Mucosa of descending colon (tissue), 3 donors: ENCODE measurements at regions not wholly inside any gene's neighbourhood (a gene's known extent, or its start where the extent isn't known, plus 50 kb on each side); places are given as distances from the start of the nearest gene placed in this dataset.
A peak's percentile ranks its signal among the peaks of the same experiment; 100 is the strongest.

ENCODE experiments used
- ATAC-seq: fragments of 200-7000 bp; cut with Tn5 transposase; one replicate; pipeline ENCODE4 v1.9.1; 2020; ENCODE audit warnings: mild to moderate bottlenecking, moderate library complexity
- DNase-seq, 3 donors: peaks; one replicate each; pipeline ENCODE4 v3.0.0-alpha.2; 2020
- H3K36me3 ChIP-seq: fragments of 200-600 bp; one replicate; pipeline ENCODE4 v1.8.0; 2021; ENCODE audit warnings: low read depth, mild to moderate bottlenecking
- H3K4me1 ChIP-seq: fragments of 200-600 bp; one replicate; pipeline ENCODE4 v1.8.0; 2021; ENCODE audit warnings: low read depth, mild to moderate bottlenecking
- H3K4me3 ChIP-seq: fragments of 200-600 bp; one replicate; pipeline ENCODE4 v1.8.0; 2021; ENCODE audit warnings: mild to moderate bottlenecking
- H3K9me3 ChIP-seq: fragments of 200-600 bp; one replicate; pipeline ENCODE4 v1.8.0; 2021; ENCODE audit warnings: mild to moderate bottlenecking
- CTCF ChIP-seq: fragments of 200-600 bp; IDR thresholded peaks from one replicate; pipeline ENCODE4 v1.8.0; 2022; ENCODE audit warnings: antibody characterized with exemption, mild to moderate bottlenecking
- intact Hi-C, 2 donors: fragments of 100-400 bp; cut with DNase I in 1 of 2; cut with micrococcal nuclease in 1 of 2; formaldehyde crosslinking; loops; one replicate each; pipeline versions ENCODE4 v1.11.0 to v1.11.1; 2022; cut with DNase I, micrococcal nuclease
- donor health status: DM: no; HTN: no; CAD: no; lungs with moderate emphysema.
- donor health status: DM: no; HTN: no; CAD: no.
- donor health status: DM: no; HTN: yes; CAD: no.

- intact Hi-C loops, result no loop called here
- no peak overlapping the region for H3K4me3 ChIP-seq
- DNase-seq (no peak), ATAC-seq (no peak)
- H3K9me3 ChIP-seq, result no peaks in the 10 kb centered on the region
- H3K36me3 ChIP-seq, result no peaks in the 10 kb centered on the region
- H3K4me1 ChIP-seq, result no peaks in the 10 kb centered on the region
- TF ChIP-seq CTCF, result no peak
Measured at GRCh38 chr14:101459551-101459900, 101.8 kb upstream of the DIO3 start.

- ATAC-seq, result peak; percentile 48
- Histone ChIP-seq H3K4me3 (no peak overlapping the region), H3K4me1 (no peaks in the 10 kb centered on the region), H3K36me3 (no peaks in the 10 kb centered on the region), H3K9me3 (no peaks in the 10 kb centered on the region)
- no peak for DNase-seq
- no peak for TF ChIP-seq CTCF
- intact Hi-C loops, result no loop called here
Measured at GRCh38 chr14:101460521-101460920, 100.8 kb upstream of the DIO3 start.

- ATAC-seq, result no peak
- Histone ChIP-seq H3K36me3 (no peaks in the 10 kb centered on the region), H3K4me1 (no peaks in the 10 kb centered on the region), H3K4me3 (no peak overlapping the region), H3K9me3 (no peaks in the 10 kb centered on the region)
- intact Hi-C loops, result no loop called here
- no peak for DNase-seq
- no peak for TF ChIP-seq CTCF
Measured at GRCh38 chr14:101460986-101461750, 100.1 kb upstream of the DIO3 start.

GRCh38 chr14:101461891-101462290 is 99.4 kb upstream of the DIO3 start:
- H3K9me3 ChIP-seq, result no peaks in the 10 kb centered on the region
- DNase-seq (no peak), ATAC-seq (no peak)
- intact Hi-C loops, result no loop called here
- TF ChIP-seq CTCF, result no peak
- no peaks in the 10 kb centered on the region for H3K4me1 ChIP-seq
- no peaks in the 10 kb centered on the region for H3K36me3 ChIP-seq
- no peak overlapping the region for H3K4me3 ChIP-seq

GRCh38 chr14:101462726-101463565 is 98.3 kb upstream of the DIO3 start:
- DNase-seq, result peak in 1 of 3 donors; percentile 12
- peak; percentile 11 for ATAC-seq
- no peaks in the 10 kb centered on the region for H3K36me3 ChIP-seq
- intact Hi-C loops, result no loop called here
- no peak overlapping the region for H3K4me3 ChIP-seq
- no peaks in the 10 kb centered on the region for H3K4me1 ChIP-seq
- H3K9me3 ChIP-seq, result no peaks in the 10 kb centered on the region
- TF ChIP-seq CTCF, result no peak
